RWPE2 (cell line): ENCODE measurements at regions not wholly inside any gene's neighbourhood (a gene's known extent, or its start where the extent isn't known, plus 50 kb on each side); places are given as distances from the start of the nearest gene placed in this dataset.

Experiments
- ATAC-seq: fragments of 200-7000 bp; cut with Tn5 transposase; 3 replicates; pipeline ENCODE4 v1.9.1; 2021; ENCODE audit warnings: low read depth
- DNase-seq: peaks from one replicate; pipeline ENCODE4 v3.0.0-alpha.2; 2020; ENCODE audit warnings: low spot score
- H3K27ac ChIP-seq: fragments of 450-650 bp; 2 replicates; pipeline ENCODE4 v1.5.1; 2017; ENCODE audit warnings: mild to moderate bottlenecking; ENCODE audit not compliant: poor library complexity, severe bottlenecking
- H3K27me3 ChIP-seq: fragments of 250-450 bp; sonication (Bioruptor Pico); 2 replicates; pipeline ENCODE4 v1.5.1; 2021; ENCODE audit warnings: mild to moderate bottlenecking, moderate library complexity; ENCODE audit not compliant: insufficient read depth, poor library complexity, severe bottlenecking
- H3K36me3 ChIP-seq: fragments of 250-450 bp; sonication (Bioruptor Pico); 2 replicates; pipeline ENCODE4 v1.5.1; 2020; ENCODE audit warnings: low read depth, mild to moderate bottlenecking, moderate library complexity
- H3K4me1 ChIP-seq: fragments of 250-450 bp; sonication (Bioruptor Pico); 2 replicates; pipeline ENCODE4 v1.5.1; 2021; ENCODE audit warnings: mild to moderate bottlenecking, moderate library complexity; ENCODE audit not compliant: insufficient read depth, poor library complexity, severe bottlenecking
- H3K4me3 ChIP-seq: fragments of 250-450 bp; sonication (Bioruptor Pico); 2 replicates; pipeline ENCODE4 v1.5.1; 2021; ENCODE audit warnings: mild to moderate bottlenecking, moderate library complexity; ENCODE audit not compliant: severe bottlenecking
- H3K9me3 ChIP-seq: fragments of 250-450 bp; sonication (Bioruptor Pico); 2 replicates; pipeline ENCODE4 v1.5.1; 2021; ENCODE audit warnings: mild to moderate bottlenecking, moderate library complexity; ENCODE audit not compliant: severe bottlenecking
- TF ChIP-seq, protein P1 (sequence below): fragments of 450-650 bp; IDR thresholded peaks from one replicate; pipeline ENCODE4 v1.5.1; 2017; ENCODE audit warnings: mild to moderate bottlenecking, moderate library complexity; ENCODE audit not compliant: poor library complexity, severe bottlenecking

DNA sequence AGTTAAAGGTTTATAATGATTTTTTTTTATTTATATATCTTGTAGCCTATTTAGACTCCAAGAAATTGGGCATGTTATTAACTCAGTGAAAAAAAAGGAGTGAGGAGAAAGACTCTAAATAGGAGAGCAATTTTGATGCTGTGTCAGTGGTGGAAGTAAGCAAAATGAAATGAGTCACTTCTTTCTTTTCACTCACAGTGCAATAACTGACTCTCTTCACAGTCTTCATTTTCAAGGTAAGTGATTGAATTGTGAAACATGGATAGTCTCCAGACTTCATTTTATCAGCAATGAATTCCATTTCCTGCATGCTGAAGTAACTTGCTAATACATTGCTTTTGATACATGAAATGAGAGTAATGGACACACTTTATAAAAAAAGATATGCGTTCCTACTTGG is 2271.5 kb downstream of the PCDH7 start:
- no peak overlapping the region for H3K4me3 ChIP-seq

GRCh38 chr4:32994981-32995881 is 2275.1 kb downstream of the PCDH7 start:
- Histone ChIP-seq H3K9me3 (no peaks in the 10 kb centered on the region), H3K4me1 (no peaks in the 10 kb centered on the region), H3K27me3 (no peaks in the 10 kb centered on the region), H3K4me3 (no peak overlapping the region), H3K36me3 (no peaks in the 10 kb centered on the region), H3K27ac (no peak overlapping the region)
- TF ChIP-seq, protein P1, sequence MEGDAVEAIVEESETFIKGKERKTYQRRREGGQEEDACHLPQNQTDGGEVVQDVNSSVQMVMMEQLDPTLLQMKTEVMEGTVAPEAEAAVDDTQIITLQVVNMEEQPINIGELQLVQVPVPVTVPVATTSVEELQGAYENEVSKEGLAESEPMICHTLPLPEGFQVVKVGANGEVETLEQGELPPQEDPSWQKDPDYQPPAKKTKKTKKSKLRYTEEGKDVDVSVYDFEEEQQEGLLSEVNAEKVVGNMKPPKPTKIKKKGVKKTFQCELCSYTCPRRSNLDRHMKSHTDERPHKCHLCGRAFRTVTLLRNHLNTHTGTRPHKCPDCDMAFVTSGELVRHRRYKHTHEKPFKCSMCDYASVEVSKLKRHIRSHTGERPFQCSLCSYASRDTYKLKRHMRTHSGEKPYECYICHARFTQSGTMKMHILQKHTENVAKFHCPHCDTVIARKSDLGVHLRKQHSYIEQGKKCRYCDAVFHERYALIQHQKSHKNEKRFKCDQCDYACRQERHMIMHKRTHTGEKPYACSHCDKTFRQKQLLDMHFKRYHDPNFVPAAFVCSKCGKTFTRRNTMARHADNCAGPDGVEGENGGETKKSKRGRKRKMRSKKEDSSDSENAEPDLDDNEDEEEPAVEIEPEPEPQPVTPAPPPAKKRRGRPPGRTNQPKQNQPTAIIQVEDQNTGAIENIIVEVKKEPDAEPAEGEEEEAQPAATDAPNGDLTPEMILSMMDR: no peak
- no peak for DNase-seq
- no peak for ATAC-seq

More for the DNA sequence above, 2271.5 kb downstream of the PCDH7 start:
- no peak for DNase-seq
- no peak overlapping the region for H3K27ac ChIP-seq
- no peaks in the 10 kb centered on the region for H3K36me3 ChIP-seq
- no peaks in the 10 kb centered on the region for H3K4me1 ChIP-seq
- no peaks in the 10 kb centered on the region for H3K27me3 ChIP-seq
- H3K9me3 ChIP-seq: no peaks in the 10 kb centered on the region
- TF ChIP-seq, protein P1: no peak
- ATAC-seq: no peak

DNA sequence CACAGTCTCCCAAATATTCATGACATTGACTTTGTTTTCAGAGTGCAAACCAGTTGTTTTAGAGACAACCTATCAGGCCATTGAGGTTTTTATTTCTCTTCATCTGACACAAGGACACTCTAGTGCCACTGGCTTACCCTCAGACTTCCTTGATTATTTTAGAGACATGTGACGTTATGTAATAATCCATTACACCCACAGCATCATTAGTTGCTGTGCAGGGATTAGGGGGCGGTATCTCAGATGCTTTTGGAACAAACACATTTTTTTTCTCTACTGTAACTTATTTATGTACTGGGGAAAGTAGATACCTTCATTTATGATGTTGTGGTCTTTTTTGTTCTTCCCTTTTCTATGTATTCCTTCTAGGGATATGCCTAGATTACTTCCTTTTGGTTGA is 2293.1 kb downstream of the PCDH7 start:
- H3K4me1 ChIP-seq: no peaks in the 10 kb centered on the region
- H3K4me3 ChIP-seq: no peak overlapping the region
- H3K9me3 ChIP-seq: no peaks in the 10 kb centered on the region
- no peak overlapping the region for H3K27ac ChIP-seq
- DNase-seq: no peak
- no peak for ATAC-seq
- no peaks in the 10 kb centered on the region for H3K27me3 ChIP-seq
- TF ChIP-seq, protein P1: no peak
- H3K36me3 ChIP-seq: no peaks in the 10 kb centered on the region

DNA sequence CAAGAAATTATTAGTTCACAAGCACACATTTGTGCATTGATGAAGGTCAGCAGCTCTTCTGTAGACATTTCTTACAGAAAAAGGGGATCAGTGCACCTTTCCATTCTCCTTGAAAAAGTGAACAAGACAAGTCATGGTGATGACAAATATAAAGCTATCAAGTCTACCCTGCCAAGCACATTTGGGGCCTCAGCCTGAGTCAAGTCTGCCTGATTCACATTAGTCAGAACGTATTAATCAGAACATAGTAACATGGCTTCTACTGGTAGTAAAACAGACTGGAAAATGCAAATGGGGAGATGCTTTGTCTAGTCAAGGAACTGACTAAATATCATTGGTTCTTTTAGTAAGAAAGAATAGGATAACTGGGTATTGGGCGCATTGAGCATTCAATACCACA is 2305.1 kb downstream of the PCDH7 start:
- Histone ChIP-seq H3K9me3 (no peaks in the 10 kb centered on the region), H3K27ac (no peak overlapping the region), H3K4me3 (no peak overlapping the region), H3K4me1 (no peaks in the 10 kb centered on the region), H3K27me3 (no peaks in the 10 kb centered on the region), H3K36me3 (no peaks in the 10 kb centered on the region)
- ATAC-seq (no peak), DNase-seq (no peak)
- TF ChIP-seq, protein P1: no peak

GRCh38 chr4:33029976-33030375 is 2309.8 kb downstream of the PCDH7 start:
- ATAC-seq: no peak

More at GRCh38 chr4:33029976-33030375, 2309.8 kb downstream of the PCDH7 start:
- H3K4me3 ChIP-seq: no peak overlapping the region
- no peak overlapping the region for H3K27ac ChIP-seq
- H3K9me3 ChIP-seq: no peaks in the 10 kb centered on the region
- no peaks in the 10 kb centered on the region for H3K4me1 ChIP-seq
- DNase-seq: no peak
- TF ChIP-seq, protein P1: no peak
- no peaks in the 10 kb centered on the region for H3K36me3 ChIP-seq
- H3K27me3 ChIP-seq: no peaks in the 10 kb centered on the region
